NCI-H82 treated with DMSO at 0.1 percent for 48 hours (cell line): ENCODE measurements at regions not wholly inside any gene's neighbourhood (a gene's known extent, or its start where the extent isn't known, plus 50 kb on each side); places are given as distances from the start of the nearest gene placed in this dataset.

Experiments
- DNase-seq: peaks from one replicate; lab custom pipeline; 2025; ENCODE audit not compliant: unreplicated experiment; lab: John Stamatoyannopoulos, UW

DNA sequence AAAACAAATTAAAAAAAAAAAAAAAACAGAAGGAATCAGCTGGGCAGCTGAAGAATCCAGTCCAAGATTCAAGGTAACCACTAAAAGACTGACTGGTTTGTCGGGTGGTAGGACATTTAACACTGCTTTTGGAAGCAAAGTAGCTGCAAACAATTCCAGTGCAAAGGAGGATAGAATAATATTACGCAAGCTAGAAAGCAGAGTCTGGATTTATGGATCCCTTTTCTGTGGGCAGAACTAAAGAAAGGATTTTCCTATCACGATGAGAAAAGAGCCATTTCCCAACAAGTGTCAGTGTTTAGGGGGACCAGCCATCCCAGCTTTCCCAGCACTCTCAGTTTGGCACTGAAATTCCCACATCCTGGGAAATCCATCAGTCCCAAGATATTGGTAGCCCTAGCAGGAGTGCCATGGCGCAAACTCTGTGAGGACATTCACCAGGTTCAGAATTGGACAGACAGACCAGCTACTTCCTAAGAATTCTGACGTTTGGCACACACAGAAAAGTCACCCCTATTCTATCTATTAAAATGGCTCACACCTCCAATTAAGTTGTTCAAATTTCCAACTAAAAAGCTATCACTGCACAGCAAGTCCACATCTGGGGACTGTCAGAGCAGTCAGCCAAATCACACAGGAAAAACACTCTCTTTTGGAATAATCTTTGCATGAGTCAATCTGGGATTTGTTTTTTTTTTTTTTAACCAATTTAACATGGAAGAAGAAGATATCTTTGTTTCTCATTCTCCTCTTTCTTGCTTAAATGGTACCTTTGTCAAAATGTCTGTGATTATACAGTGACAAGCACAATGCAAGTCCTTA, 356.8 kb upstream of the ARID1B start:
- DNase-seq, result no peak

DNA sequence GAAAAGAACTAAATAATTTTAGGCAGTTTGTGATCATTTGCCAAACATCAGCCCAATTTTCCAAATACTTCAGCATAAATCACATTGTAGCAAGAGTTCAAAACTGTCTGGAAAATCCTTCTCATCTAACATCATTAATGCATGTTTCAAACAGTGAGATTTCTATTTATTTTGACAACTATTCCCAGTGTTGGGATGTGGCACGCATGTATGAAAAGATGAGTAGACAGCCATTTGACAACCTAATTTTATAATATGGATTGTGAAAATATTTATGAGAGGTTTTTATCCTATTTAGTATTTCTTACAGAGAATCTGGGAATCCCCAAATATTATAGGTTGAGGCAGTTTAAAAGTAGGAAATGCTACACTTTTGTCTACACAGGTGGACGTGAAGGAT, 357.6 kb upstream of the ARID1B start:
- no peak for DNase-seq

DNA sequence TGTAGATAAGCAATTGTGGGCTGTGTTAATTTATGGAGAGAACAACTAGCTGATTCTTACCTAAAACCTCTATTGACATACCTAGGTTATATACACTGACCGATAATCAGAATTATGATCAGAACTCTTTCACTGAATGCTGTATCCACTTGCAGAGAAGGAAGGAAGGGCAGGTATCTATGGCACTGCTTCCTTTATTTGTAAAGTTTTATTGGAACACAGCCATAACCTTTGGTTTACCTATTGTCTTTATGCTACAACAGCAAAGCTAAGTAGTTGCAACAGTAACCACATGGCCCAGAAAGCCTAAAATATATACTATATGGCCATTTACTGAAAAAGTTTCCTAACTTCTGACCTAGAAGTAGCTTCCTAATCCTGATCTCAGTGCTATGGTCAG, 358.9 kb upstream of the ARID1B start:
- no peak for DNase-seq

DNA sequence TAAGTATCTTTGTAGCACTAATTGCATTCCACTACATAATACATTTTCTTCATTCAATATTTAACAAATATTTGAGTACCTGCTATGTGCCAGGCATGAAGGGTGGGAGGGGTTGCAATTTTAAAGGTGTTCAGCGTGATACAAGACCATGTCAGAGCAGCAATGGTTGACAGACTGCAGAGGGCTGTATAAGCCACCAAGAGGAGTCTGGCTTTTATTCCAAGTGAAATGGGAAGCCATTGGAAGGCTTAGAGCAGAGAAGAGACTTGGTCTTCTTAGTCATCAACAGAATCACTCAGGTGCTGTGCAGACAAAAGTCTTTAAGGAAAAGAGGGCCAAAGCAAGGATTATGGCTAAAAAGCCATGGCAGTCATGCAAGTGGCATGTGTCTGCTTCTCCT, 360.8 kb upstream of the ARID1B start:
- DNase-seq, result no peak

DNA sequence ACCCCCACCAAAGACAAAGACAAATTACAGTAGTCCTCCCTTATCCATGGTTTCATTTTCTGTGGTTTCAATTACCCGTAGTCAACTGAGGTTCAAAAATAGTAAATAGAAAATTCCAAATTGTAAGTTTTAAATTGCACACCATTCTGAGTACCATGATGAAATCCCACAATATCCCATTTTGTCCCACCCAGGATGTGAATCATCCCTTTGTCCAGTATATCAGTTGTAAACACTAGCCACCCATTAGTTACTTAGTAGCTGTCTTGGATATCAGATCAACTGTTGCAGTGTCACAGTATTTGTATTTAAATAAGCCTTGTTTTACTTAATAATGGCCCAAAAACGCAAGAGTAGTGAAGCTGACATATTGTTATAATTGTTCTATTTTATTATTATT, 364.0 kb upstream of the ARID1B start:
- DNase-seq, result no peak

DNA sequence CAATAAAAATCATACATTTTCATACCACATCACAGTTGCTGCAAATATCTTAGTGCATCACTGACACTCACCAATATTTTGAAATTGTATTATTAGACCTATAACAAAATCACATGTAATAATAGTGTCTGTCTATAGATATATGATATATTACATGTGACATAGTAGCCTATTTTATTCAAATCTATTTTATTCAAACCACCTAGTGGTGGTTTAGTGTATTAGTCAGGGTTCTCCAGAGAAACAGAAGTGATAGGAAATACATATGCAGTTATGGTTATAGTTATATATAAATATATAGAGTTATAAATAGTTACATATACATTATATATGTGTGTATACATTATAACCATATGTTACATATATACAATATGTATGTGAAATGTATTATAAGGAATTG, 366.5 kb upstream of the ARID1B start:
- DNase-seq, result no peak

DNA sequence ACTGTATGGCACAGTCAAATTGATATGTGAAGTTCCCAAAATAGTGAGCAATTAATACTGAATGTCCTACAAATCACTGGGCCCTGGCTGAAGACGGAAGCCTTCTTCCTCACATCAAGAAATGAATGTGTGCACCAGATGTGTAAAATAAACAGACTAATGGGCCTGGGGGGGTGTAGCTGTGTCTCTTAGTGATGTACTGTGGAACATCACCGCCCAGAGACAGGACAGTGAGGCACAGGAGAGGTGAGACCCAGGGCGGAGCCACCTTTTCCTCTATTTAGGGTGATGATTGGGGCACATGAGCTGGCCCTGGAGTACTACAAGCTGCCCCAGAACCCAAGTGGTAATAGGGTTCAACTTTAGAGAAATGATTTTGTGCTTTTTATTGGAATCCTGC, 368.5 kb upstream of the ARID1B start:
- DNase-seq, result no peak

DNA sequence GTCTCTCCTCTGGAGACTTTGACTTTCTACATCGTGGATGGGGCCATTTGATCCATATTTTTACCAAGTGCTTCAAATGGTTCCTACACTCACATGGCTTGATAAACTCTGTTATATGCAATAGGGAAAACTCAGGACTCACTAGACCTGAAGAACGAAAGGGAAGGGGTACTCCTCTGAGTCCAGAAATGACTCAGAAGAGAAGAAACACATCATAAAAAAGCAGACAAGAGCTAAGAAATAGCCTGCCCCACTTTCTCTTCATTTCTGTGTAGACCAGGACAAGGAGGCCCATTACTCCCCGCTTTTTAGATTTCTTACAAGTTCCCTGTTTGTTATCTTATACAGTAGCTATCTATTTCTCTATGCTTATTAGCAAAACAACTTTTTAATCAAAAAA, 369.8 kb upstream of the ARID1B start:
- no peak for DNase-seq

DNA sequence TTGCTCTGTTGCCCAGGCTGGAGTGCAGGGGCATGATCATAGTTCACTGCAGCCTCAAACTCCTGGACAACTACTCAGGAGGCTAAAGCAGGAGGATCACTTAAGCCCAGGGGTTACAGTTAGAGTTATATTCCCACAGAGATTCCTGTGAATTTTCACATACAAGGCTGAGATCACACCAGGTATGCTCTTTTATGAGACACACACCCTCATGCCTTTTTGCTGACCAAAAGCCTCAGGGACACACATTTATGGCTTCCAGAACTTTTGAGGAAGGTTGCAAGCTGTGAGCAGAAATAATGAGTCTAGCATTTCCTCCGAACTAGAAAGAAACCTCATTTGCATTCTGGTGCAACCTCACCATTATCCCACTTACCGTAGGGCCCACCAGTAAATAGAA, 370.5 kb upstream of the ARID1B start:
- no peak for DNase-seq

DNA sequence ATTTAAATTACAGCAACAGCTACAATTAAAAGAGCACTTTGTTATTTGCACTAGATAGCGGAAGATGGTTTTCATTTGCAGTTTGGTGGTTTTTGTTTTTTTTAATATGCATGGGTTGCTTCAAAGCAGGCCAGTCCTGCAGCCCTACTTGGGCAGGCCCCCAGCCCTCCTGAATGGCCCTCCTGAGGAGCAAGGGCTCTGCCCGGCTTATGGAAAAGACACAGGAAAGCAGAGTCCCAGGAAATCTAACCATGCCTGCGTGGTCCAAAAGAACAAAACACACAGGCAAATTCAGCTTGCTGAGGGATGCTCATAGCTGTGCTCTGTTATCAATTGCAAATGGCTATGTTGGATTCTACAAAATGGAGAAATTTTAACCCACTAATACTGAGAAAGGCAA, 371.1 kb upstream of the ARID1B start:
- DNase-seq, result no peak

DNA sequence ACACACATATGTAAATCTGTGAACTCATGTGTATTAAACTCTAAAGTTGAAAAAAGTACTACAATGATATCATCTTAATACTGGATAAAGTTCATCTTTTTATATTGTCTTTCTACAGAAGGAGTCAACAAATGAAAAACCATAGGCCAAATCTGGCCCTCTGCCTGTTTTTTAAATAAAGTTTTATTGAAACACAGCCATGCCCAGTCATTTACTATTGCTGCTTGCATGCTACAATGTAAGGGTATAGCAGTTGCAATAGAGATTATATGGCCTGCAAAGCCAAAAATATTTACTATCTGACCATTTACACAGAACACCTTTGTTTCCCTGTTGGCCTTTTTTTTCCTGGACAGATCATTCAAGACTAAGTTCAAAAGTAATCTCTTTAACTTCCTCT, 374.6 kb upstream of the ARID1B start:
- DNase-seq, result no peak

DNA sequence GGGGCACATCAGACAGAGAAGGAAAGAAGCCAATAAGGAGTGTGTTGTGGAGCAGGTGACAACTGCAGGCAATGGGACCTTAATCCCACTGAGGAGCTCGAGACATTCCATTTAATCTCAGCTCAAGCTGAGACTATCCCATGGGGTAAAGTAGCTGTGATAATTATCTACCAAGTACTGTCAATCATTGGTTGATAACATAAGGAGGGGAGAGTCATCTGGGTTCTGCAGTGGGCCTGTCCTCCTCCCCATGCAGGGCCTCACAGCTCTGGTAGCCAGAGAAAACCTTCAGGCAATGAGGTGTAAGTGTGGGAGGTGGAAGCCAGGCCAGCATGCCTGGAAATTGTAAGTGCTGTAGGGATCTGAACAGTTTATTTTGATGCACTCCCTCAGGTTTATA, 375.0 kb upstream of the ARID1B start:
- DNase-seq, result peak; percentile 11

DNA sequence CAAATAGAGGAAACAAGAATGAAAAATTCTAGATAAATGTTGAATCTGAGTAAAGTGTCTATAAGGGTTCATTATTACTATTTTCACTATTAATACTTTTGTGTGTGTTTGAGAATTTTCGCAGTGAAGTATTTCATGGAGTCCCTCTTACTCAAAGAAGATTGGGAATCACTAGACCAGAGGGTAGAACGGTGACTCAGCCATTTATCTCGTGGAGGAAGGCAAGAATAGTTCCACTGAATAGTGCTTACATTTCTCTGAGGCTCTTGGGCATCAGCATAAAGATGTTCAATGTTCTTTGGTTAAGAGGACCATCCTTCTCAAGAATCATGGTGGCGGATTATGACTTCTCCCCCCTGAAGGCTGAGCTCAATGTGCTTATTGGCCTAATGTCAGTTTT, 376.7 kb upstream of the ARID1B start:
- no peak for DNase-seq

DNA sequence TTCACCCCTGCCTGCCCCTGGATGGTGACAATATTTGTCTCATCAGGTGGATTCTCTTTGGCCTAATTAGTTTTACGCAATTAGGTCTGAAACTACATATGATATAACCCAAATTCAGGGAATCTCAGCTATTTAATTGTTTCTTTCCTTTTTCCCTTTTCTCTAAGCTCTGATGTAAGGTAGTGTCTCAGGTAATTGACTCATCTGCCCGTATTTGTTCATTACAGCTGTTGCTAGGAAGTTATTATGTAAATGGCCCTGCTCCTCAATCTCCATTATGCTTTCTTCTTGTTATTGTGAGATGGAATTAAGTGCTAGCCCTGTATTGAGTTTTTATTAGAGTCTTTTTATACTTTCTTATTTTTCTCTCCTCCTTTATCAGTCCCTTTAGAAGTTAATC, 378.2 kb upstream of the ARID1B start:
- DNase-seq, result no peak

DNA sequence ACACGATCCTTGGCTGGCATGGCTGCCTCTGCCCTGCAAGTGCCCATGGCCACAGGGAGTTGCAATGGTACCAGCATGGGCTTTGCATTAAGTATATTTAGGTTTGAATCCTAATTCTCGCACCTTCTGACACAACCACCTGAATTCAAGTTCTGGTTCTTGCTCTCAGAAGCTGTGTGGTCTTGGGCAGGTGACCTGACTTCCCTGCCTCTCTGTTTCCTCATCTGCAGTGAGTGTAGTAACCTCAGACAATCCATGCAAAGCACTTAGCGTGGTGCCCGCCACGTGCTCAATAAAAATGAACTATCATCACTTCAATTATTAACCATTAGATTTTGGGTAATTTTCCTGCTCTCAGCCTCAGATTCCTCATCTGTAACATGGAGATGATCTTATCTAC, 378.8 kb upstream of the ARID1B start:
- DNase-seq, result no peak

DNA sequence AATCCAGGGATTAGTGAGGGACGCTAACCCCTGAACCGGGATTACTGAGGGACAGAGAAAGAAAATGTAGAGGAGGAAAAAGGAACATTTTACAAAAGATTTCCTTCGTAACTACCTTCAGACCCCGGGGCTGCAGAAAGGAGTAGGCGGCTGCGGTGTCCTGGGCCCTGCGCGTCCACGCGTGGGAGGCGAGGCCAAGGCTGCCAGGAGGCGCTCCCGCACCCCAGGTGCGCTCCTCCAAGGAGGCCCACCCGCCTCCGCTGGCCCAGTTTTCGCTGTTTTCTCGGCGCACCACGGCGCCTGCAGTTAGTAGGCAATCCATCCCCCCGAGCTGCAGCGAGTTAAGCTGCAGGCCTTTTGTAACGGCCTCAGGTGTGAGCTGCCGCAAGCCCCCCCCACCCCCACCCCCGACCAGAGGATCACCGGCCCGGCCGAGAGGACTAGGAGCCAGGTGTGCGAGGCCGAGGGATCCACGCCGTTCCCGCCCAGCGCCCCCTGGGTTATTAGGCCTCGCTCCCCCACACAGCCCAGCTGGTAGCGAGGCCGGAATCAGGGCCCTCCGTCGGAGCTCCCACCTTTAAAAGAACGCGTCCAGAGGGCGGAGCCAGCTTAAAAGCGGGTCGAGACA, 380.3 kb upstream of the ARID1B start:
- no peak for DNase-seq

DNA sequence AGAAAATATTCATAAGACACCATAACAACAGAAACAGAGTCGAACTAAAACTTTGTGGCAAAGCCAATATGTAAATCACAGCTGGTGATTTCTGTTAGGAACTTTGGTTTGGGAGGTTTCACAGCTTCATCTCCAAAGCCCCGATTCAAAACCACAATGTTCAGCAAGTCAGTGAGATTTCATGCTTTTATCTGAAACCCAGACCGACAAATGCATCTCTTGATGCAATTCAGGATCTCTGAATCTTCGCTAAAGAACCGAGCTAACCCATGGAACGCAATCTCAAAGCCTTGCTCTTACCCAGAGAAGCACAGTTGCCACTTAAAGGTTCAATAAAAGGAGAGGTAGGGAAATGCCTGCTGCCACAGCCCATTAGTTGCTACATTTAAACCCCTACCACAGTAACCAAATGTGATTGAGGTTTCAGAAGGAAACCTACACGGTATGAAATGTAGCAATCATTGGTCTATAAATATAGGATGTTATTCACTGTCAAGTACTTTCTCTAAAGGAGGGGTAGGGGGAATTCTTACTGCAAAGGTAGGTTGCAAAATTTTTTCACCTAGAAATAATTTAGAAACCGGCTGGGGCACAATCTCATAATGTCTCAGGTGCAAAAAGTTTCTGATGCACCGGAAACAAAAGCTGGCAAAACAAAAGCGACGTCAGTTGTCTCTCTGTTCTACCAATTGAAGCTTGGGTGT, 381.0 kb upstream of the ARID1B start:
- no peak for DNase-seq

DNA sequence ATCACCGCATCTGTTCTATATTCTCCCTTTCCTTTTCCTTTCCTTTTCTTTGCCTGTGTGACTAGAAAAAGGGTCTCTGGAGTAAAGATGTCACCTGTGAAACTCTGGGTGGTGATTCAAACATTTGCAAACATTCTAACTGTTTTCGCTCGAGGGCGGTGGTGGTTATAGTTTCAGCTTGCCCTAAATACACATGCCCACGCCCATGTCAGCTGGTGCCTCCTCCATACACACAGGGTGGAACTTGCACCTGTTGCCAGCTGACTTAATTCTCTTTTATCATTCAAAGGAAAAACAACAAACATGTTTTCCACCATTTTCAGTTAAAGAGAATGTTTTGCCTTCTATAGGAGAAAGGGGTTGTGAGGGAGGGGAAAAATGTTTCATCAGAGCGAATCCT, 381.9 kb upstream of the ARID1B start:
- no peak for DNase-seq

DNA sequence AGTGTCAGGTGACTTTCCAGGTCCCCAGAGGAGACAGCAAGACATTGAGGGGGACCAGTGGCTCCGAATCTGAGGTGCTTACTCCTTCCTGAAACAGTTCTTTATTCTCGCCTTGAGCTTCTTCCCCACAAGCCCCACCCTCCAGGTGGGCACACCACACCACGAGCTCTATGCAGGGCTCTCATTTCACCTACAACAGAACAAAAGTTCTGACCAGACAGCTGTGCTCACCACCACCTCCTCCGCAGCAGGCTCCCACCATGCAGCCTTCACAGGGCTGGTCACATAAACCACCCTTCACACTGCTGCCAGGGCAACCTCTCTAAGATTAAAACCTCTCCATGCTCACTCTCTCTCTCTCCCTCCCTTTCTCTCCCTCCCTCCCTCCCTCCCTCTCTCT, 384.5 kb upstream of the ARID1B start:
- DNase-seq, result no peak

DNA sequence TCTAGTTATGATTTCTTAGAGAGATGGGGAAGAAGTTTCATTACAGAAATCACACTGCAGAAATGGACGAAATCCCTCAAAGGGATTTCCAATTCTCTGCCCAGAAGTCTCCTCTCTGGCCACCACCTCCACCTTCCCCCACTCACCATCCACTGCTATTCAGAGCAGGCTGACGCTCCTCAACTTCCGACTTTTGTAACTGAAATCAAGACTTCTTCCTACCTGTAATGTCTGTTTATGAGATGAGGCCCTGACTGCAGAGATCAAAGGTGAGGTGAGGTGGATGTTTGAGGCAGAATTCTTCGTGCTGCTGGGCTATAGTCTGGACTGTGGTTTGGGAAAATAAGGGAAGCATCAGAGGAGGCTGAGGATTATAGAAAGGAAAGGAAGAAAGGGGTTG, 385.2 kb upstream of the ARID1B start:
- no peak for DNase-seq

DNA sequence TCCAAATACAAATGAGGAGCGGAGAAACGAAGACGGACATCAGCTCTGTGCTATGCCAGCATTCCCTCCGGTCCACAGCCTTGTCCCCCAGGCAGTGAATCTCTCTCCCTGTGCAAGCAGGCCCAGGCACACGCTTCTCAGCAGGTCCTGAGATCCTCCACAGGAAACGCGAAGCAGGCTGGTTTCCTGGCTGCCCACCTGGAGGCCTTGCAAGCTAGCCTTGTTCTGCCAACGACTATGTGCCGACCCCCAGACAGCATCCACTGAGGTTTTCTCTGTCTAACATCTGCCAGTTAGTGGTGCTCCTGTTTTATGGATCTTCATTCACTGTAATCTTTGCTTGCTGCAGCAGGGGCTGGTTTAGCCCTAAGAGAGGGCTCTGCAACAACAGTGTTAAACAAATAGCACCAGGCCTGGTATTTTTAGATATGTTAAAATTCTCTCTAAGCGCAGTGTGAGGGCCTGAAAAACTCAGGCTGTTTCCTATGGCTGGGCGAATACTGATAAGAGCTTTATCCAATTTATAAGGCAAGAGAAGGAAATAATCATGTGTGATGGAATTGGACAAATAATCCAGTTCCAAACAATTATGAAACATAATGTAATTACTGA, 386.0 kb upstream of the ARID1B start:
- DNase-seq, result no peak

DNA sequence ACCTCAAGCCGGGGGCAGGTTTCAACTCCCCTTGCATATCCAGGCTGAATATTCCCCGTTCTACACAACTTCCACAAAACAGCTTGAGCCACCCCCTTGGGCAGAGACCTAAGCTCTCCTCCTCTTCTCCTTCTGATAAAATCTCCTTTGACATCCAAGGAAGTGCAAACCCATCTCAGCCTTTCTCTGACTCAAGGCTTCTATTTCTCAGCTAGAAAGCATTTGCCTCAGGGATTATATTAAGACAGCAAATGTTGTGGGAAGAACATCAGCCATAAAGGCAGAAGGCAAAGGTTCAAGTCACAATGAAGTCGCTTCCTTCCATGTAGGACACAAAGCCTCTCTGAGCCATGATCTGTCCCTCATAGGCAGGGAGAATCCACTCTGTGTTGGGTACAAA, 386.6 kb upstream of the ARID1B start:
- no peak for DNase-seq
